Fibroblast of skin of scalp (primary cell): ENCODE measurements at regions not wholly inside any gene's neighbourhood (a gene's known extent, or its start where the extent isn't known, plus 50 kb on each side); places are given as distances from the start of the nearest gene placed in this dataset.

ENCODE experiments used
- DNase-seq: peaks from one replicate; pipeline ENCODE4 v3.0.0-alpha.2; 2013

DNA sequence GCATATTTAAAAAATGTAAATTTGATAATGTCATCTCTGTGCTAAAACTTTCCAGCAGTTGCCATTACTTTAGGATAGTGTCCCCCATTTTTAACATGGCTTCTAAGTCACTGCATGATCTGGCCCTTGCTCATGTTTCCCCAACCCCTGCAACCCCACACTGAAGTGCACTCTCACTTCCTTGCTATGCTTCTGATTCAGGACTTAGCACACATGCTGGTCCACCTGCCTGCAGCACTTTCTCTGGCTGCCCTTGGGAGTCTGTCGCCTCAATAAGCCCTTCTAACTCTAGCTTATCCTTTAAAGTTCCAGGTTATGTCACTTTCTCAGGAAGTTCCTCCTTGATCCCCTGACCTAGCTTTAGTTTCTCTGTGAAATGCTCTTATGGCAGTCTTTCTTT, 241.0 kb downstream of the POSTN start:
- DNase-seq = no peak

DNA sequence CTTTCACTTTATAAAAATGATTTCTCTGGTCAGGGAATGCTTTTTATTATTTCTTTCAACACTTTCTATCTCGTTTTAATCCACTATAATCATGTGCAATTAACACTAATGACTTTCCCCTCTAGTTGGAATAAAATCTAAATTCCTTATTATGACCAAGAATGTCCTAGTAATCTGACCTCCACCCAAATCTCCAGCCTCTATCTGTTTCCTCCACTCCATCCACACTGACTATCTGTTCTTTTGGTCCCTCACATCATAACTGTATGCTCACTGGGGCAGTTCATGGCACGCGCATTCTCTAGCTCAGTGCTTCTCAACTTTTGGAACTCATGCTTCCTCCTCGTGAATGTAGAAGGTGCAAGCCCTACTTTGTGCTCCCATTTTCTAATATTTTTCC, 244.7 kb downstream of the POSTN start:
- DNase-seq = no peak

- no peak for DNase-seq
Measured at GRCh38 chr13:37351211-37351610, 245.7 kb upstream of the CSNK1A1L start.

DNA sequence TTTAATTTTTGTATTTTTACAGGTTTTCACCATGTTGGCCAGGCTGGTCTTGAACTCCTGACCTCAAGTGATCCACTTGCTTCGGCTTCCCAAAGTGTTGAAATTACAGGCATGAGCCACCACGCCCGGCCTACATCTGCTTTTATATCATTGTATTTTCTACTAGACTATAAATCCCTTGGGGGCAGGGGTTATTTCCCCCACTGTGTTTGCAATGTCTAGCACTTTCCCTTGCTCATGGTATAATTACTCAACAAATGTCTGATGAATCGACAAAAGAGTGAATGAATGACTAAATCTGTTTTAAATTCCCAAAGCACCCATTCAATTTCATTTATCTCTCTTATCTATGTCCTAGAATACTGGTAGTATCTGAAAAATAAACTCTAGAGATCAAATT, 244.5 kb upstream of the CSNK1A1L start:
- no peak for DNase-seq

DNA sequence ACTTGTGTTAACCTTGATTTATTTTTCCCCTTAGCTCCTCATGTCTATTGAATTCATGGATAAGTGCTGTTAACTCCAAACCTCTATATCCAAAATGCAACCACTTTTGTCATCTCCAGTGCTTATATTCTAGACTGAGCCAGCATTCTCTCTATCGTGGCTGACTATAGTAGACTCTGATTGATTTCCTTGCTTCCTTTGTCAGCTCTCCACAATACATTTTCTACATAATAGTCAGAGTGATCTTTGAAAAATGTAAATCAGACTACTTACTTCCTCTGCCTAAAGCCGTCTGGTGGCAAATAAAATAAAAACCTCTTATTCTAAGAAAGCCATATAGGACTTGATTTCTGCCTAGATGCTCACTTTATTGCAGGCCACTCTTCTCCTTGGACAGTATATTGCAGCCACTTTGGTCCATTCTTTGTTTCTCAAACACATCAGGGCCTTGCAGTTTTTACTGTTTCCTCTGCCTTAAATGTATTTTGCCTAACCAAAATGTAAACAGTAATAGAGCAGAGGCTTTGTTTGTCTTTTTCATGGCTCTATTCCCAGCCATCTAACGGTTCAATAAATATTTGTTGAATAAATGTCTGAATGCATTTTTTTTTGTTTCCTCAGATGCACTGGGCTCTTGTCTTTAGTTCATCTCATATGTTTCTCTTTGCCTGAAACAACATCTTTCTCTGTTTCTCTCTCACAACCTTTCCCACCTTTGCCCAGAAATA, 243.6 kb upstream of the CSNK1A1L start:
- DNase-seq = no peak

- DNase-seq = no peak
Measured at GRCh38 chr13:37345869-37346268, 240.4 kb upstream of the CSNK1A1L start.

DNA sequence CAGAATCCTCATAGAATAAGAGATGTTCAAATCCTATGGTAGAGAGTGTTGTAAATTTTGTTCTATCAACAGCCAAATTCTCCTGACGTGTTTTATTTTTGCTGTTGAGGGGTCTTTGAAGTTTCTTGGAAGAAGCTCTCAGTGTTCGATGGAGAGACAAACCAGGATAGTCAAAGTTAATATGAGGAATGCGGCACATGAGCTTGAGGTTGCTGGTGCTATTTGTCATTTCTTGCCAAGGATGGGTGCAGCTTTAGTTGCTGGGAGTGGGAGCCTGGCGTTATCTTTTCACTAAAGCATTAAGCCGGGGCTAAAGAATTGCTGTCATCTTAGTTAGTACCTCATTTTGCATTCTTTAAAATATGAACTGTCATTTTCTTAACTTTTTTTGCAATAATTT, 239.9 kb upstream of the CSNK1A1L start:
- no peak for DNase-seq

- DNase-seq = no peak
Measured at GRCh38 chr13:37344056-37344455, 238.6 kb upstream of the CSNK1A1L start.

DNA sequence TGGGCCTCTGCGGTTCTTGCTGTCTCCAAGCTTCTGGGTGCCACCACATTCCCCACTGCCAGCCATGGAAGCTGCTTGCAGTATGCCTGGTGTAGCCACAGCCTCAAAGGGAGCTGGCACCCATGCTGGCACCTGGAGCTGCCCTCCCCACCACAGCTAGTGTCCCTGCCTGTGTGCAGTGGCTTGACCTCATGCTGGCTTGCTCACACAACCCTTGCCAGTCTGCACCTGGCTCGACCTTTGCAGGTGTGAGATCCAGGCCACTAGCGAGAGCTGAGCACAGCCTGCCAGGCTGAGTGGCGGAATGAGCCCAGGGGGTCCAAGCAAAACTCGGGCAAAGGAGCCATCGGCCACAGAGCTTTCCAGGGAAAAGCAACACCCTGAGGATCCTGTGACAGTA, 236.7 kb upstream of the CSNK1A1L start:
- no peak for DNase-seq

DNA sequence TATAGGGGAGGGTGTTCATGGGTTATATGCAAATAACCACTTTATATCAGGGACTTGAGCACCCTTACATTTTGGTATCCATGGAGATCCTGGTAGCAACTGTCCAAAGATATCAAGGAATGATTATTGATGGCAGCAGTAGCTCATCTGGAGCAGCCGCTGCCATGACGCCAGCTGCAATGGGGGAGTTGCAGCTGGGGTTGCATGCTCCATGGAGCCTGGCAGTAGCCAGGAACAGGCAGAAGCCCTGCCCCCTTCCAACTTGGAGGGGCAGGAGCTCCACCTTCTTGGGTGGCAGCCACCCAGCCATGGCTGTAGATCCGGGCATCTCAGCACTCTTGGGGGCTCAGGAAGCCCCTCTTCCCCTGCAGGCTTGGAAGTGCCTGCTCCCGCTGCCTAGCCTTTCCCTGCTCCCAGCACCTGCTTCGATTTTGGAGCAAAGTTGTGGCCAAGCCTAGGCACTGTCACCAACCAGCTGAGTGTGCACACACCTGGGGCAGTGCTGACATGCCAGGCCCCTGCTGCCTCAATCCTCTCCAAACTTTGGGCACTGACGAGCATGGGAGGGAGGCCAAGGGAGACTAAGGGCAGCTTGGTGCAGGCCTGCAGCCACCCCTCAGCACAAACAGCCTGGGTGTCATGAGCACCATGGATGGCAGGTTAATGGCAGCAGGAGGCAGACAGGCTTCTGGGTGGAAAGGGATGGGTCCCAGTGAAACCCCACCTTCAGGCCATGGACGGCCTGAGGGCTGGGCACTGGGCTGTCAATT, 235.6 kb upstream of the CSNK1A1L start:
- no peak for DNase-seq

DNA sequence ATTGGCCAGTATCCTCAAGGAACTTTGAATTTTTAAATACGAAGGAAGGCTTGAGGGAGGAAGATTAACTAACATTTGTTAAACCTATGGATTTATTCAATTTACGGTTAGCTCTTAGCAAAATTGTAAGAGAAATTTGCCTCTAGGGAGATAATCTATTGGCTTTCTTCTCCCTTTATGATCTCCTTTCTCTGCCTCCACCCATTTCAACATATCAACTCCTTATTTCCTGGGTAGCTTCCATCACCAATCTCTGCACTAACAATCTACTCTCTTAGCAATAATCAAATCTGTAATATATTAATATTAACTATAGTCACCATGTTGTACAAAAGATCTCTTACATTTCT, 233.9 kb upstream of the CSNK1A1L start:
- DNase-seq = no peak

DNA sequence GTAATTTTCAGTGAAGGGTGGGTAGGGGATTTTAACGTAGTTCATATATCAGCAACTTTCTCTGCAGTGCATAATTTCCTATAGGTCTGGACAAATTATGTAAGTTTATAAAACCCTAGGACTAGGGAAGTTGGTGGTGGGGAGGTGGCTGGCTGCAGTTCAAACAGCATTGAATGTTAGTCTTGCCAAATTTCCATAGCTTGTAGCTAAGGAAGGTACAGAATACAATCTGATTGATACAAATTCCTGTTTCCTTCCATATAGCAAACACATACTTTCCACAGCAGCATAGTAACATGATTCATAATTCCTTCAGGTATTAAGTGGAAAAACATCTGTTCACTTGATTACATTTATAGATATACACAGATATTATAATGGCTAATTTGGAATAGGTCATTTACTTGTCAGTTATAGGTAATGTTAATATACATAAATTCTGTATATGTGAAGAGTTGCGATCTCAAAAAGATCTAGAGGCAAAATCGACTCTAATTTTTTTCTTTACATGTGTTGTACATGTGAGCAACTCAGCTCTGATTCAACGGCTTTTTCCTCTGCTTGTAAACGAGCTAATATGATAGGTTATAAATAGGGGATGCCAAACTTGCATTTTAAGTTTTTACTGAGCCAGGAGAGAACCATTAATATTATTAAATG, 233.4 kb upstream of the CSNK1A1L start:
- DNase-seq = no peak

GRCh38 chr13:37326334-37326733, 220.9 kb upstream of the CSNK1A1L start:
- DNase-seq = no peak

GRCh38 chr13:37319031-37319443, 213.6 kb upstream of the CSNK1A1L start:
- peak; percentile 76 for DNase-seq

DNA sequence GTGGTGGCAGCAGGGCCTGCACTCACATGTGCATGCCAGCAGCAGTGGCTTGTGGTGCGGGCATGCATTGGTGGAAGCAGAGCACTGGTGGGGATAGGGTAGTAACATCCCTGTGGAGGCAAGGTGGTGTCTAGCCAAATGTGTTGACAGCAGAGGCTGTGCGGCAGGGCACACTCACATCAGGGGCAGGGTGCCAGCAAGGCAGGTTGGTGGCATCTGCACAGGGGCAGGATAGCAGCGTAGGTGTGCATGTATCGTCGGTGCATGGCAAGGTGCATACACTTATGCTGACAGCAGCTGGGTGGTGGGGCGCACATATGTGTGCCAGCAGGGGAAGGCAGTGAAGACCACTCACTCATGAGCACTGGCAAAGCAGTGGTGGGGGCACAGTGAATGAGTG, 211.5 kb upstream of the CSNK1A1L start:
- no peak for DNase-seq

- DNase-seq = peak; percentile 94
Measured at GRCh38 chr13:37313372-37313771, 207.9 kb upstream of the CSNK1A1L start.

DNA sequence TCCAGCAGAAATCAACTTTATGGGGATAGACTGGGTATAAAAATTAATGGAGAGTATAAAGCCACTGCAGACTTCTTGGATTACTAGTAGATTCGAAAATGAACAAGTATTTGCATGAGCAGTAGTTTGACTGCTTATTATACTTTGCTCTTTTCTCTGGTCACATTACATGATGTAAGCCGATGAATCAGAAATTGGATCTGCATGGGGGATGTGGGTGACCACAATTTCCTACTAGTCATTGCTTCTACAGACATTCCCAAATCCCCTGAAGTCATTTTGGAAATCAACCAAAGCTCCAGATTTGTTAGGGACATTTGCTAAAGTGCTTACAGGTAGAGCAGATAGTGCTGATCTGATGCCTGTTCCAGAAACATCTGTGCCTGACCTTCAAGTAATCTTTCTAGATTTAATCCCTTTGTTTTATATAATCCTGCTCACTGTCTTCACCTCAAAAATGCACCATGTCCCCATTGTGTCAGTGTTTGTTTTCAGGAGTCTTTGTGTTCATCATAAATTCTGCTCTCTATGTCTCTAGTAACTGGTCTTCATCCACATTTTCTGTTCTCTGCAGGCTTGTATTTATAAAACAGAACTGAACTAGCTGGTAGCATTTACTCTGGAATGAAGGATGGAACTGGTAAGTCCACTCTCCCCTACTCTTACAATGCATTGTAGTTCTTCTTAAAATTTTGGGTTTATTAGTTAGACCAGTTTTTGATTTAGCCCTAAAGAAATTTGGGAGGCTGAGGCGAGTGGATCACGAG, 201.5 kb upstream of the CSNK1A1L start:
- DNase-seq = peak; percentile 98

DNA sequence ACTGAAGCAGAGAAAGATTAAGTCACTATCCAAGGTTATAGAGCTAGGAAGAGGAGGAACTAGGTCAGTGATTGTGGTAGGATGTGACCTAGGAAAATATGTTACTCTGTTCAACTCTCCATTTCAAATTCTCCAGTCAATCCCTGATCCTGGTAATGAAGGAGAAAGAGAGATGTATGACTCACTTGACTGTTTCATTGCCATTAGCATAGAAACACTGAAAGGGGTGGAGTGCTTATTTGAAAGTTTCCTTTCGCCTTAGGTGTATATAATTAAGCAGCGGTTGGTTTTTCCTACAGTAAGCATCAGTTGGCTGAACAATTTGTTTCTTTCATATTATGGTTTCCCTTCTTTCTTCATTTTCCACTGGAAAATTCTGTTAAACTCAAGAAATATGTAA, 198.1 kb upstream of the CSNK1A1L start:
- DNase-seq = no peak

- DNase-seq = peak; percentile 31
Measured at GRCh38 chr13:37302686-37303085, 197.2 kb upstream of the CSNK1A1L start.

DNA sequence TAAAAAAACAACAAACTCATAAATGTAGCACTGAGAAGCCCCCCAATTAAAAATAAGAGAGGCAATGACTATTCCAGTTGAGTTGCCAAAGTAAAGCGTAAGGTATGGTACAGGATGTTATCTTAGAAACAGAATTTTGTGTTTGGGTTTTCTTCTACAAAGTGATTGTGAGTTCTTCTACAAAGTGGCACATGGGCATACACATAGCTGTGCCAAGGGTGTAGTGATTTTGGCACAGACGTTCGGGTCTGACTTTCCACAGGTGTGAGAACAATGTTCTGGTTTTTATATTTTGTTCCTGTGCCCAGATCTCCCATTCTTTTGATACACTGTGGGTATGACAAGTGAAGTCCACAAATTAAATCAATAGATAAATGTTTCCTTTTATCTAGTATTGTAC, 190.1 kb upstream of the CSNK1A1L start:
- no peak for DNase-seq

- peak; percentile 38 for DNase-seq
Measured at GRCh38 chr13:37295071-37295470, 189.6 kb upstream of the CSNK1A1L start.

- DNase-seq = no peak
Measured at GRCh38 chr13:37294472-37294871, 189.0 kb upstream of the CSNK1A1L start.

DNA sequence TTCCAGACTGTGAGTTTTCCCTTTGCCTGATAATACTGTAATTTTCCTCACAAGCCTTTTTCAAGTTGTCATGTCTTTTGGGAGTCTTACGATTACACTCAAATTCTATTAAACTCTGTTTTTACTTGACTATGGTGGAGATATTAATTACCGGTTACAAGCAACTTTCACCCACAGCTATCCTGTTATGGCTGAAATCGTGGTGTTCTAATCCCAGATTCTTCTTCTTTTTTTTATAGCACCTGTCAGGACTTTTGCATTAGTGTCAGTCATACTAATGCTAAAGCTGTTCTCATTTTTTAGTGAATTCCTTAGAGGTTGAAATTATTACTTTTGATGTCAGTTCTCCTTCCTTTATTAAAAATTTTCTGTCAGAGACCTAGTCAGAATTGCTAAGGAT, 187.8 kb upstream of the CSNK1A1L start:
- DNase-seq = no peak
